OCI-LY7 (cell line): ENCODE measurements at regions not wholly inside any gene's neighbourhood (a gene's known extent, or its start where the extent isn't known, plus 50 kb on each side); places are given as distances from the start of the nearest gene placed in this dataset.

Experiments used
- BruUV-seq: library from RNA; stranded (reverse); fragments of 400-500 nt; replicated peaks from 2 replicates; lab custom pipeline; 2021; lab: Mats Ljungman, UMichigan
- CTCF ChIA-PET: fragments of 300-600 bp; sonication (Branson Sonifier 250); formaldehyde crosslinking; loops from one replicate; lab custom pipeline; 2022; ENCODE audit warnings: antibody characterized with exemption; ENCODE audit not compliant: unreplicated experiment; lab: Charles Lee
- POLR2A ChIA-PET: fragments of 300-600 bp; sonication (Branson Sonifier 250); formaldehyde crosslinking; loops from one replicate; lab custom pipeline; 2022; ENCODE audit warnings: antibody characterized with exemption; lab: Charles Lee
- DNase-seq: peaks from one replicate; pipeline ENCODE4 v3.0.0-alpha.2; 2015; ENCODE audit warnings: low spot score
- H2AFZ ChIP-seq: fragments of 200-600 bp; sonication (generic), shearing (Covaris generic); 2 replicates; pipeline ENCODE4 v1.6.1; 2014; ENCODE audit warnings: mild to moderate bottlenecking, antibody characterized with exemption, low read length, moderate library complexity
- H3K27ac ChIP-seq: fragments of 200-600 bp; sonication (generic); 2 replicates; pipeline ENCODE4 v1.5.1; 2014; ENCODE audit warnings: mixed run types, low read depth, mild to moderate bottlenecking, moderate library complexity, low read length, inconsistent platforms; ENCODE audit not compliant: poor library complexity, severe bottlenecking
- H3K36me3 ChIP-seq: fragments of 200-600 bp; sonication (generic); 2 replicates; pipeline ENCODE4 v1.6.1; 2014; ENCODE audit warnings: mild to moderate bottlenecking, antibody characterized with exemption, low read length, moderate library complexity, mixed read lengths; ENCODE audit not compliant: insufficient read depth
- H3K4me1 ChIP-seq: fragments of 200-600 bp; sonication (generic); 2 replicates; pipeline ENCODE4 v1.5.1; 2014; ENCODE audit warnings: mild to moderate bottlenecking, low read length; ENCODE audit not compliant: insufficient read depth, poor library complexity, severe bottlenecking
- H3K4me2 ChIP-seq: fragments of 200-600 bp; sonication (generic); 2 replicates; pipeline ENCODE4 v1.6.1; 2014; ENCODE audit warnings: mild to moderate bottlenecking, low read length
- H3K4me3 ChIP-seq: fragments of 200-600 bp; sonication (generic); 2 replicates; pipeline ENCODE4 v1.5.1; 2014; ENCODE audit warnings: mild to moderate bottlenecking, low read depth, low read length; ENCODE audit not compliant: poor library complexity, severe bottlenecking
- H3K79me2 ChIP-seq: fragments of 200-600 bp; sonication (generic); 2 replicates; pipeline ENCODE4 v1.6.1; 2016; ENCODE audit warnings: low read depth, mild to moderate bottlenecking, low read length, moderate library complexity, mixed read lengths; ENCODE audit not compliant: insufficient read depth
- H3K9me2 ChIP-seq: fragments of 200-600 bp; sonication (generic); 2 replicates; pipeline ENCODE4 v1.6.1; 2016; ENCODE audit warnings: mild to moderate bottlenecking, low read length, mixed read lengths; ENCODE audit not compliant: insufficient read depth
- H3K9me3 ChIP-seq: fragments of 200-600 bp; sonication (generic); 2 replicates; pipeline ENCODE4 v1.6.1; 2014; ENCODE audit warnings: mild to moderate bottlenecking, mixed run types, low read length, mixed read lengths
- H4K20me1 ChIP-seq: fragments of 200-600 bp; sonication (generic); 2 replicates; pipeline ENCODE4 v1.6.1; 2014; ENCODE audit warnings: mild to moderate bottlenecking, antibody characterized with exemption, low read length, moderate library complexity, mixed read lengths; ENCODE audit not compliant: insufficient read depth
- EZH2phosphoT487 ChIP-seq: fragments of 200-600 bp; sonication (generic); IDR thresholded peaks from 2 replicates; pipeline ENCODE4 v1.6.1; 2018; ENCODE audit warnings: low read depth, borderline replicate concordance, mild to moderate bottlenecking, mixed run types, antibody characterized with exemption, low read length, moderate library complexity, mixed read lengths
- intact Hi-C: fragments of 100-400 bp; cut with micrococcal nuclease; formaldehyde crosslinking; loops from one replicate; pipeline ENCODE4 v1.10.0; 2022; ENCODE audit not compliant: unreplicated experiment
- TF ChIP-seq, protein P1 (sequence below): fragments of 200-600 bp; sonication (generic); conservative IDR thresholded peaks from 2 replicates; pipeline ENCODE4 v1.5.1; 2014; ENCODE audit warnings: mild to moderate bottlenecking, antibody characterized with exemption, low read length, moderate library complexity, mixed read lengths

GRCh38 chr14:42555365-42555764, 948.7 kb downstream of the LRFN5 start:
- Histone ChIP-seq H3K4me2 (no peak overlapping the region), H3K9me3 (no peaks in the 10 kb centered on the region), H3K4me3 (no peak overlapping the region), H3K9me2 (no peaks in the 10 kb centered on the region), H3K4me1 (no peaks in the 10 kb centered on the region), H3K27ac (no peak overlapping the region), H4K20me1 (no peaks in the 10 kb centered on the region), H3K36me3 (no peaks in the 10 kb centered on the region), H3K79me2 (no peaks in the 10 kb centered on the region), H2AFZ (no peak overlapping the region)
- ChIA-PET POLR2A (no interaction called here), CTCF (no interaction called here)
- DNase-seq, result no peak
- TF ChIP-seq EZH2phosphoT487, result no peak
- TF ChIP-seq, protein P1, sequence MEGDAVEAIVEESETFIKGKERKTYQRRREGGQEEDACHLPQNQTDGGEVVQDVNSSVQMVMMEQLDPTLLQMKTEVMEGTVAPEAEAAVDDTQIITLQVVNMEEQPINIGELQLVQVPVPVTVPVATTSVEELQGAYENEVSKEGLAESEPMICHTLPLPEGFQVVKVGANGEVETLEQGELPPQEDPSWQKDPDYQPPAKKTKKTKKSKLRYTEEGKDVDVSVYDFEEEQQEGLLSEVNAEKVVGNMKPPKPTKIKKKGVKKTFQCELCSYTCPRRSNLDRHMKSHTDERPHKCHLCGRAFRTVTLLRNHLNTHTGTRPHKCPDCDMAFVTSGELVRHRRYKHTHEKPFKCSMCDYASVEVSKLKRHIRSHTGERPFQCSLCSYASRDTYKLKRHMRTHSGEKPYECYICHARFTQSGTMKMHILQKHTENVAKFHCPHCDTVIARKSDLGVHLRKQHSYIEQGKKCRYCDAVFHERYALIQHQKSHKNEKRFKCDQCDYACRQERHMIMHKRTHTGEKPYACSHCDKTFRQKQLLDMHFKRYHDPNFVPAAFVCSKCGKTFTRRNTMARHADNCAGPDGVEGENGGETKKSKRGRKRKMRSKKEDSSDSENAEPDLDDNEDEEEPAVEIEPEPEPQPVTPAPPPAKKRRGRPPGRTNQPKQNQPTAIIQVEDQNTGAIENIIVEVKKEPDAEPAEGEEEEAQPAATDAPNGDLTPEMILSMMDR, result no peak
- BruUV-seq, result no TSS peak
- intact Hi-C loops, result no loop called here

GRCh38 chr14:42554091-42554490, 947.4 kb downstream of the LRFN5 start:
- Histone ChIP-seq H3K27ac (no peak overlapping the region), H3K9me2 (no peaks in the 10 kb centered on the region), H3K36me3 (no peaks in the 10 kb centered on the region), H3K4me3 (no peak overlapping the region), H3K79me2 (no peaks in the 10 kb centered on the region), H4K20me1 (no peaks in the 10 kb centered on the region), H3K4me2 (no peak overlapping the region), H2AFZ (no peak overlapping the region), H3K4me1 (no peaks in the 10 kb centered on the region), H3K9me3 (no peaks in the 10 kb centered on the region)
- BruUV-seq, result no TSS peak
- intact Hi-C loops, result no loop called here
- DNase-seq, result no peak
- TF ChIP-seq EZH2phosphoT487, result no peak
- TF ChIP-seq, protein P1, result no peak
- CTCF ChIA-PET, result no interaction called here
- POLR2A ChIA-PET, result no interaction called here

DNA sequence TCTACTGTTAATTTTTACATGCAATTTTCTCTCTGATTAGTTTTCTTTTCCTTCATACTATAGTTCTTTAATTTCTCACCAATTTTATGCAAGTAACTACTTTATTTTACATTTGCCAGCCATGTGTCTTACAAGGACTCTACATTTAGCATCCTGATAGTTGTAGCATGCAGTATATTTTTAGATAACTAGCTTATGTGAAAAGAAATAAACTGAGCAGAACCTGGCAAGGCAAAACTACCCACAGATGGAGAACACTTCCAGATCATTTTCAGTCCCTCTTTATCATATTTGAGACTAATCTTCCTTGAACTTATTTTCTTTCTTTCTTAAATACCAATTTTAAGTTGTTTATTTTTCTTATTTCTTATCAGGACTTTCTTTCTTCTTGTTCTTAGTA, 943.6 kb downstream of the LRFN5 start:
- no peaks in the 10 kb centered on the region for H3K36me3 ChIP-seq
- POLR2A ChIA-PET, result no interaction called here
- H3K79me2 ChIP-seq, result no peaks in the 10 kb centered on the region
- H3K9me2 ChIP-seq, result no peaks in the 10 kb centered on the region
- H4K20me1 ChIP-seq, result no peaks in the 10 kb centered on the region
- DNase-seq, result no peak
- H3K4me2 ChIP-seq, result no peak overlapping the region
- no TSS peak for BruUV-seq
- no peak overlapping the region for H2AFZ ChIP-seq
- intact Hi-C loops, result no loop called here
- CTCF ChIA-PET, result no interaction called here
- H3K4me1 ChIP-seq, result no peaks in the 10 kb centered on the region
- no peaks in the 10 kb centered on the region for H3K9me3 ChIP-seq
- TF ChIP-seq, protein P1, result no peak
- no peak for TF ChIP-seq EZH2phosphoT487
- H3K4me3 ChIP-seq, result no peak overlapping the region
- H3K27ac ChIP-seq, result no peak overlapping the region
